ENCODE measurements at regions not wholly inside any gene's neighbourhood (a gene's known extent, or its start where the extent isn't known, plus 50 kb on each side); places are given as distances from the start of the nearest gene placed in this dataset.

GRCh38 chr16:5758281-5758680 is 660.7 kb upstream of the EEF2KMT start:
- DNase-seq (ENCODE audit: low read depth, low spot score) (no peak), FAIRE-seq (no peak)
- H3K27ac ChIP-seq (ENCODE audit: control insufficient read depth, insufficient read depth, low read length), result no peak overlapping the region
- peaks cover 5% of the 10 kb centered on the region for H3K9me3 ChIP-seq (ENCODE audit: control insufficient read depth, low read depth, low read length)
- no peaks in the 10 kb centered on the region for H3K27me3 ChIP-seq (ENCODE audit: control insufficient read depth, extremely low read depth, insufficient read depth, low read length)
- H3K4me3 ChIP-seq (ENCODE audit: control insufficient read depth in 2 of 3, extremely low read depth in 1 of 3, insufficient read depth in 2 of 3, low read depth in 1 of 3, low read length in 3 of 3), result no peak overlapping the region
- dilution Hi-C loops (cut with MboI; ENCODE audit: extremely low pct_ligation_motif_present, low sequenced_read_pairs), result no loop called here
- H3K9me1 ChIP-seq (ENCODE audit: control insufficient read depth, extremely low read depth, insufficient read depth, low read length), result no peaks in the 10 kb centered on the region
- H3K79me2 ChIP-seq (ENCODE audit: control insufficient read depth, insufficient read depth, low read length), result no peaks in the 10 kb centered on the region
- TF ChIP-seq CTCF (optimal IDR thresholded peaks at IDR 0.05 in 1 of 3, IDR thresholded peaks at IDR 0.05 in 1 of 3, conservative IDR thresholded peaks at IDR 0.05 in 1 of 3; ENCODE audit: extremely low read depth in 1 of 3, insufficient read depth in 2 of 3, low read length in 3 of 3), result no peak
- no peak for TF ChIP-seq EZH2 (IDR thresholded peaks at IDR 0.05; ENCODE audit: low read length)
- H4K20me1 ChIP-seq (ENCODE audit: control insufficient read depth, extremely low read depth, insufficient read depth, low read length), result no peaks in the 10 kb centered on the region
- no peaks in the 10 kb centered on the region for H3K4me1 ChIP-seq (ENCODE audit: control insufficient read depth, extremely low read depth, insufficient read depth, low read length)
- H3K36me3 ChIP-seq (ENCODE audit: control insufficient read depth in 2 of 2, extremely low read depth in 1 of 2, insufficient read depth in 2 of 2, low read length in 2 of 2), result no peaks in the 10 kb centered on the region
- no peak overlapping the region for H3K9ac ChIP-seq (ENCODE audit: control insufficient read depth, extremely low read depth, insufficient read depth, low read length)
- H2AFZ ChIP-seq (ENCODE audit: control insufficient read depth, low read length), result no peak overlapping the region
- no peak overlapping the region for H3K4me2 ChIP-seq (ENCODE audit: control insufficient read depth, extremely low read depth, insufficient read depth, low read depth, low read length)

- no peak for FAIRE-seq
- dilution Hi-C loops (cut with MboI; ENCODE audit: extremely low pct_ligation_motif_present, low sequenced_read_pairs), result no loop called here
Measured at GRCh38 chr16:5756969-5757368, 659.4 kb upstream of the EEF2KMT start.

More at GRCh38 chr16:5756969-5757368, 659.4 kb upstream of the EEF2KMT start:
- Histone ChIP-seq H3K9ac (ENCODE audit: control insufficient read depth, extremely low read depth, insufficient read depth, low read length) (no peak overlapping the region), H3K4me1 (ENCODE audit: control insufficient read depth, extremely low read depth, insufficient read depth, low read length) (no peaks in the 10 kb centered on the region), H3K9me3 (ENCODE audit: control insufficient read depth, low read depth, low read length) (peaks cover 5% of the 10 kb centered on the region), H4K20me1 (ENCODE audit: control insufficient read depth, extremely low read depth, insufficient read depth, low read length) (no peaks in the 10 kb centered on the region), H2AFZ (ENCODE audit: control insufficient read depth, low read length) (no peak overlapping the region), H3K4me3 (ENCODE audit: control insufficient read depth in 2 of 3, extremely low read depth in 1 of 3, insufficient read depth in 2 of 3, low read depth in 1 of 3, low read length in 3 of 3) (no peak overlapping the region), H3K9me1 (ENCODE audit: control insufficient read depth, extremely low read depth, insufficient read depth, low read length) (no peaks in the 10 kb centered on the region), H3K79me2 (ENCODE audit: control insufficient read depth, insufficient read depth, low read length) (no peaks in the 10 kb centered on the region), H3K27me3 (ENCODE audit: control insufficient read depth, extremely low read depth, insufficient read depth, low read length) (no peaks in the 10 kb centered on the region), H3K36me3 (ENCODE audit: control insufficient read depth in 2 of 2, extremely low read depth in 1 of 2, insufficient read depth in 2 of 2, low read length in 2 of 2) (no peaks in the 10 kb centered on the region), H3K27ac (ENCODE audit: control insufficient read depth, insufficient read depth, low read length) (no peak overlapping the region), H3K4me2 (ENCODE audit: control insufficient read depth, extremely low read depth, insufficient read depth, low read depth, low read length) (no peak overlapping the region)
- no peak for DNase-seq (ENCODE audit: low read depth, low spot score)
- TF ChIP-seq CTCF (optimal IDR thresholded peaks at IDR 0.05 in 1 of 3, IDR thresholded peaks at IDR 0.05 in 1 of 3, conservative IDR thresholded peaks at IDR 0.05 in 1 of 3; ENCODE audit: extremely low read depth in 1 of 3, insufficient read depth in 2 of 3, low read length in 3 of 3), result no peak

All from keratinocyte (primary cell).